ENCODE measurements at regions not wholly inside any gene's neighbourhood (a gene's known extent, or its start where the extent isn't known, plus 50 kb on each side); places are given as distances from the start of the nearest gene placed in this dataset.
A peak's percentile ranks its signal among the peaks of the same experiment; 100 is the strongest.

DNA sequence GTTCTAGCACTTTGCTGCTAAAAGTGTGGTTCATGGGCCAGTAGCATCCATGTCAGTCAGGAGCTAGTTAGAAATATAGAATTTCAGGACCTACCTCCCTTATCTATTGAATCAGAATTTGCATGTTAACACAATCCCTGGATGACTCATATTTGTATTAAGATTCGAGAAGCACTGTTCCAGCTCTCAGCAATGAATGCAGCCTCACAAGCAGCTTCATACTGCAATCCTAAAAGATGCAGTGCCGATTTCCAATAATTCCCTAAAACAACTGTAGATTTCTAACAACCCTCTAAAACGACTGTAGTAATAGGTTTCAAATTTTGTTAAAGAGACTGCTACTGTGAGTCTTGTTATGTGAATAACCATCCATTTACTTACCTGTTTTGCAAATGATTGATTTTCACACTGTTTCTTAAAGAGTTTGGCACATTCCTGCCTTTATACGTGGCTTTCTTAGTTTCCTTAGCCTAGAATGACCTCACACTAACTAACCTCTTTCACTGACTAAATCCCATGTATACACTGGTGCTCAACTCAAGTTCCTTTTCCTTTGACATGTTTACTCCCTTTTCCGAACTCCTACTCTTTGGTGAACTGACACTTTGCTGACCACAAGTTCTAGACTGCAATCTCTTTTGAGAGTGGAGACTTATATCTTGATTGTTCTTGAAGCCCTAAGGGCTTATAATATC, 511.8 kb downstream of the METTL15 start:
- BruUV-seq (replicated peaks) = no TSS peak
- intact Hi-C loops (cut with micrococcal nuclease) = no loop called here
- dilution Hi-C loops (cut with MboI; ENCODE audit: extremely low pct_ligation_motif_present, low sequenced_read_pairs) = no loop called here
- Histone ChIP-seq H3K79me2 (ENCODE audit: control insufficient read depth, insufficient read depth, low read length) (no peaks in the 10 kb centered on the region), H3K4me2 (ENCODE audit: insufficient read depth, low read length) (peak overlapping the region; percentile 53), H3K27ac (ENCODE audit: insufficient read depth, low read depth, low read length) (peak overlapping the region; percentile 54), H4K20me1 (replicated peaks; ENCODE audit: control insufficient read depth, extremely low read depth, insufficient read depth, low read length) (no peaks in the 10 kb centered on the region), H3K4me1 (ENCODE audit: control insufficient read depth, extremely low read depth, insufficient read depth, low read length) (peaks cover 22% of the 10 kb centered on the region), H3K4me3 (replicated peaks in 1 of 3; ENCODE audit: insufficient read depth in 1 of 3, low read depth in 1 of 3, low read length in 3 of 3) (no peak overlapping the region), H3K9me1 (replicated peaks; ENCODE audit: control insufficient read depth, extremely low read depth, insufficient read depth, low read length) (no peaks in the 10 kb centered on the region), H3K36me3 (ENCODE audit: control insufficient read depth in 2 of 2, extremely low read depth in 1 of 2, insufficient read depth in 2 of 2, low read length in 2 of 2) (no peaks in the 10 kb centered on the region), H3K9me3 (replicated peaks; ENCODE audit: control insufficient read depth, insufficient read depth, low read length) (no peaks in the 10 kb centered on the region), H2AFZ (ENCODE audit: low read depth, low read length) (peak overlapping the region; percentile 34), H3K9ac (replicated peaks; ENCODE audit: extremely low read depth, insufficient read depth, low read length) (no peak overlapping the region), H3K27me3 (ENCODE audit: control insufficient read depth in 2 of 2, insufficient read depth in 2 of 2, low read length in 2 of 2) (no peaks in the 10 kb centered on the region)
- no peak for FAIRE-seq
- ChIA-PET CTCF (interaction anchor here (0.6 to 1.0 kb wide), 2 partner anchors 12 to 91 kb away, joined by 3 to 4 read pairs; no protein-coding TSS in a partner anchor), POLR2A (no interaction called here)
- peak; percentile 52 for DNase-seq (ENCODE audit: low read depth, low spot score)
- TF ChIP-seq EZH2 (IDR thresholded peaks at IDR 0.05; ENCODE audit: borderline replicate concordance, low read depth, low read length, severe bottlenecking) (no peak), JUN (IDR thresholded peaks at IDR 0.05; ENCODE audit: borderline replicate concordance, insufficient read depth, insufficient read length, low read depth) (peak; percentile 36), GATA2 (IDR thresholded peaks at IDR 0.05; ENCODE audit: insufficient read depth, insufficient read length, low read depth, low read length) (peak; percentile 89), FOS (IDR thresholded peaks at IDR 0.05; ENCODE audit: borderline replicate concordance, insufficient read depth, low read length) (peak; percentile 68)

DNA sequence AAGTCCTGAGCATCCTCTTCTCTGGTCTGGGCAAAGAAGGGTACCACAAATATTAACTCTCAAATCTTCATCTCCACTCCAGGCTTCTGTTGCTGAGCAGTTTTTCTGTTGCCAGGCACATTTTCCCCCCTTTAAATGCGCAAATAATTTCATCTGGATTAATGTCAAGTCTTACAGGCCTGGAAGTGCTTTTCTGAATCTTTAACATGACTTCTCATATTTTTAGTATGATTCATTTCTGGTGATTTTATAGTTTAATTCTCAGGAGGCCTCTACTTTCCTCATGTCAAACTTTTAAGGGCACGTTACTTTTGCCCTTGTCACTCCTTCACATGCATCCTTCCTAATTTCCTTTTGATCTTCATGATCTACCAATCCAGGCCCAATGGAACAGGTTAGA, 510.2 kb downstream of the METTL15 start:
- no TSS peak for BruUV-seq (replicated peaks)
- peaks cover 22% of the 10 kb centered on the region for H3K4me1 ChIP-seq (ENCODE audit: control insufficient read depth, extremely low read depth, insufficient read depth, low read length)
- no peak overlapping the region for H3K27ac ChIP-seq (ENCODE audit: insufficient read depth, low read depth, low read length)
- no peak for TF ChIP-seq MYC (IDR thresholded peaks at IDR 0.05; ENCODE audit: low read depth, low read length)
- TF ChIP-seq, protein P1, sequence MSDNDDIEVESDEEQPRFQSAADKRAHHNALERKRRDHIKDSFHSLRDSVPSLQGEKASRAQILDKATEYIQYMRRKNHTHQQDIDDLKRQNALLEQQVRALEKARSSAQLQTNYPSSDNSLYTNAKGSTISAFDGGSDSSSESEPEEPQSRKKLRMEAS (IDR thresholded peaks at IDR 0.05; ENCODE audit: insufficient read depth, insufficient read length) = no peak
- no peak for TF ChIP-seq POLR2AphosphoS5 (IDR thresholded peaks at IDR 0.05; ENCODE audit: insufficient read depth, low read depth, low read length)
- no peak for TF ChIP-seq FOS (IDR thresholded peaks at IDR 0.05; ENCODE audit: borderline replicate concordance, insufficient read depth, low read length)
- TF ChIP-seq JUN (IDR thresholded peaks at IDR 0.05; ENCODE audit: borderline replicate concordance, insufficient read depth, insufficient read length, low read depth) = no peak
- no peak for TF ChIP-seq EZH2 (IDR thresholded peaks at IDR 0.05; ENCODE audit: borderline replicate concordance, low read depth, low read length, severe bottlenecking)
- no peak for TF ChIP-seq GATA2 (IDR thresholded peaks at IDR 0.05; ENCODE audit: insufficient read depth, insufficient read length, low read depth, low read length)
- TF ChIP-seq POLR2A (IDR thresholded peaks at IDR 0.05; ENCODE audit: low read depth, low read length) = no peak
- TF ChIP-seq, protein P2, sequence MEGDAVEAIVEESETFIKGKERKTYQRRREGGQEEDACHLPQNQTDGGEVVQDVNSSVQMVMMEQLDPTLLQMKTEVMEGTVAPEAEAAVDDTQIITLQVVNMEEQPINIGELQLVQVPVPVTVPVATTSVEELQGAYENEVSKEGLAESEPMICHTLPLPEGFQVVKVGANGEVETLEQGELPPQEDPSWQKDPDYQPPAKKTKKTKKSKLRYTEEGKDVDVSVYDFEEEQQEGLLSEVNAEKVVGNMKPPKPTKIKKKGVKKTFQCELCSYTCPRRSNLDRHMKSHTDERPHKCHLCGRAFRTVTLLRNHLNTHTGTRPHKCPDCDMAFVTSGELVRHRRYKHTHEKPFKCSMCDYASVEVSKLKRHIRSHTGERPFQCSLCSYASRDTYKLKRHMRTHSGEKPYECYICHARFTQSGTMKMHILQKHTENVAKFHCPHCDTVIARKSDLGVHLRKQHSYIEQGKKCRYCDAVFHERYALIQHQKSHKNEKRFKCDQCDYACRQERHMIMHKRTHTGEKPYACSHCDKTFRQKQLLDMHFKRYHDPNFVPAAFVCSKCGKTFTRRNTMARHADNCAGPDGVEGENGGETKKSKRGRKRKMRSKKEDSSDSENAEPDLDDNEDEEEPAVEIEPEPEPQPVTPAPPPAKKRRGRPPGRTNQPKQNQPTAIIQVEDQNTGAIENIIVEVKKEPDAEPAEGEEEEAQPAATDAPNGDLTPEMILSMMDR (IDR thresholded peaks at IDR 0.05; ENCODE audit: extremely low read depth in 1 of 2, insufficient read depth in 1 of 2, low read depth in 1 of 2, low read length in 2 of 2) = no peak
- H3K79me2 ChIP-seq (ENCODE audit: control insufficient read depth, insufficient read depth, low read length) = no peaks in the 10 kb centered on the region
- H4K20me1 ChIP-seq (replicated peaks; ENCODE audit: control insufficient read depth, extremely low read depth, insufficient read depth, low read length) = no peaks in the 10 kb centered on the region
- H3K9me3 ChIP-seq (replicated peaks; ENCODE audit: control insufficient read depth, insufficient read depth, low read length) = no peaks in the 10 kb centered on the region
- H3K9me1 ChIP-seq (replicated peaks; ENCODE audit: control insufficient read depth, extremely low read depth, insufficient read depth, low read length) = no peaks in the 10 kb centered on the region
- FAIRE-seq (no peak), DNase-seq (ENCODE audit: low read depth, low spot score) (peak; percentile 28)
- H3K4me2 ChIP-seq (ENCODE audit: insufficient read depth, low read length) = no peak overlapping the region
- H3K36me3 ChIP-seq (ENCODE audit: control insufficient read depth in 2 of 2, extremely low read depth in 1 of 2, insufficient read depth in 2 of 2, low read length in 2 of 2) = no peaks in the 10 kb centered on the region
- intact Hi-C loops (cut with micrococcal nuclease) = no loop called here
- no peak overlapping the region for H3K9ac ChIP-seq (replicated peaks; ENCODE audit: extremely low read depth, insufficient read depth, low read length)
- ChIA-PET CTCF (no interaction called here), POLR2A (no interaction called here)
- dilution Hi-C loops (cut with MboI; ENCODE audit: extremely low pct_ligation_motif_present, low sequenced_read_pairs) = no loop called here
- peak overlapping the region; percentile 44 for H2AFZ ChIP-seq (ENCODE audit: low read depth, low read length)
- no peaks in the 10 kb centered on the region for H3K27me3 ChIP-seq (ENCODE audit: control insufficient read depth in 2 of 2, insufficient read depth in 2 of 2, low read length in 2 of 2)
- H3K4me3 ChIP-seq (replicated peaks in 1 of 3; ENCODE audit: insufficient read depth in 1 of 3, low read depth in 1 of 3, low read length in 3 of 3) = no peak overlapping the region
